Stomach (tissue), 4 donors: ENCODE measurements at regions not wholly inside any gene's neighbourhood (a gene's known extent, or its start where the extent isn't known, plus 50 kb on each side); places are given as distances from the start of the nearest gene placed in this dataset.

ENCODE experiments used
- POLR2A ChIP-seq, 4 donors: fragments of 450-650 bp; IDR thresholded peaks; one replicate each; pipeline ENCODE4 v1.6.1; 2016; ENCODE audit warnings: antibody characterized with exemption in 4 of 4, control low read depth in 2 of 4, mild to moderate bottlenecking in 1 of 4, moderate library complexity in 1 of 4
- POLR2AphosphoS5 ChIP-seq, 3 donors: sonication (generic); formaldehyde crosslinking; IDR thresholded peaks; one replicate each; pipeline ENCODE4 v1.6.1; 2016; ENCODE audit warnings: antibody characterized with exemption in 3 of 3
- TF ChIP-seq, protein P1 (sequence below), 7 experiments: fragments of 450-650 bp in 4 of 7; fragments of 200-600 bp in 3 of 7; sonication (generic) in 3 of 7; IDR thresholded peaks; one replicate each; pipeline ENCODE4 v1.5.1; 2016 to 2019; ENCODE audit warnings: antibody characterized with exemption in 7 of 7, control low read depth in 2 of 7, mild to moderate bottlenecking in 1 of 7

DNA sequence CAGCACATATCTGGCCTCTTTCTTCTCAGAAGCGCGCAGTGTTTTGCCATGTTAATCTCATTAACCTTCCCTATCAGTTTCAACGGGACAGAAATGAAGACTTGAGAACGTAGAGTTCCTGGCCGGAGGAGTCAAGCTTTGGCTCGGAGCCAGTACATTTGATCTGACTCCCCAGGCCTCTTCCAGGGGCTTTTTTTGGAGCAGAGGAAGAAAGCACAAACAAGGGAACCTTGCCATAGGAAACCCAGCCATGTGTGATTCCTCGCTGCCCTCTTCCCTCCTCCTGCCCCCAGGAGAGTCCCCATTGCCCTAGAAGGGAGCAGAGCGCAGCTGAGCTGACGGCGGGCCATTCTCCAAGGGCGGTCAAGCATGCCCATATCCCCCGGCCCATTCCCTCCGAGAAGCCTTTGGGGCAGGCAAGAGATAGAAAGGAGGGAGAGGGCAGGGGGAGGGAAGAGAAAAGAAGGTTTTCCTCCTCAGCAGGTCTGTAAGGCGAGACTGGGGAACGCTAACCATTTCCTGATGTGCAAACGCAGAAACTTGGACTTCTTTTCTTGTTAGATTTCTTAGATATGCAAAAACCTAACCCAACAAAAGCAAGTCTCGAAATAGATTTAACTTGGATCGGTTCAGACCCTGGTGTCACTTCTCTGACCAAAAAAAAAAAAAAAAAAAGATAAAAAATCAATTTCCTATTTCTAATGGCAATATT lies 63.7 kb upstream of the POU3F3 start:
- TF ChIP-seq POLR2AphosphoS5 (IDR thresholded peaks at IDR 0.05) (no peak), POLR2A (IDR thresholded peaks at IDR 0.05) (no peak)
- TF ChIP-seq, protein P1, sequence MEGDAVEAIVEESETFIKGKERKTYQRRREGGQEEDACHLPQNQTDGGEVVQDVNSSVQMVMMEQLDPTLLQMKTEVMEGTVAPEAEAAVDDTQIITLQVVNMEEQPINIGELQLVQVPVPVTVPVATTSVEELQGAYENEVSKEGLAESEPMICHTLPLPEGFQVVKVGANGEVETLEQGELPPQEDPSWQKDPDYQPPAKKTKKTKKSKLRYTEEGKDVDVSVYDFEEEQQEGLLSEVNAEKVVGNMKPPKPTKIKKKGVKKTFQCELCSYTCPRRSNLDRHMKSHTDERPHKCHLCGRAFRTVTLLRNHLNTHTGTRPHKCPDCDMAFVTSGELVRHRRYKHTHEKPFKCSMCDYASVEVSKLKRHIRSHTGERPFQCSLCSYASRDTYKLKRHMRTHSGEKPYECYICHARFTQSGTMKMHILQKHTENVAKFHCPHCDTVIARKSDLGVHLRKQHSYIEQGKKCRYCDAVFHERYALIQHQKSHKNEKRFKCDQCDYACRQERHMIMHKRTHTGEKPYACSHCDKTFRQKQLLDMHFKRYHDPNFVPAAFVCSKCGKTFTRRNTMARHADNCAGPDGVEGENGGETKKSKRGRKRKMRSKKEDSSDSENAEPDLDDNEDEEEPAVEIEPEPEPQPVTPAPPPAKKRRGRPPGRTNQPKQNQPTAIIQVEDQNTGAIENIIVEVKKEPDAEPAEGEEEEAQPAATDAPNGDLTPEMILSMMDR (IDR thresholded peaks at IDR 0.05), result no peak
